HL-60 (cell line): ENCODE measurements at regions not wholly inside any gene's neighbourhood (a gene's known extent, or its start where the extent isn't known, plus 50 kb on each side); places are given as distances from the start of the nearest gene placed in this dataset.

ENCODE experiments used
- POLR2AphosphoS5 ChIP-seq: IDR thresholded peaks from 2 replicates; pipeline ENCODE4 v1.6.1; 2012; ENCODE audit warnings: low read depth
- TF ChIP-seq, protein P1 (sequence below): IDR thresholded peaks from one replicate; pipeline ENCODE4 v1.5.1; 2011; ENCODE audit warnings: low read length, control low read depth, inconsistent platforms; ENCODE audit not compliant: insufficient read depth
- TF ChIP-seq, protein P2 (sequence below): IDR thresholded peaks from 2 replicates; pipeline ENCODE4 v1.6.1; 2012; ENCODE audit warnings: low read depth; ENCODE audit not compliant: insufficient replicate concordance

DNA sequence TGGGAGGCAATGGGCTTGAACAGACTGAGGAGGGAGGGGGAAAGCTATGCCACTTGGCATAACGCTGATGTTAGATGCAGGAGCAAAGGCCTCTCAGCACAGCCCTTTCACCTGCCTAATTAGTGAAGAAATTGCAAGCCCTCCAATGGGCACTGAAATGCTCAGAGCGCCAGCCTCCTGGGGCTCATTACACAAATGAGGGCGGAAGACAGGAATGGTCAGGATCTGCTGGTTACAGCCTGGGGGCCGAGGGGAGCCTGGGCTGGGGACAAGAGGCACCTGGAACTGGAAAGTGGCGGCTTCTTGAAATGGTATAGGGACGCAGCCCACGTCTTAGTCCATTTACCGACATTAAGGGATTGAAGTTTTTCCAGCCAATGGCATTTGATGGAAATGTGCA, 50.2 kb upstream of the PLET1 start:
- TF ChIP-seq, protein P1, sequence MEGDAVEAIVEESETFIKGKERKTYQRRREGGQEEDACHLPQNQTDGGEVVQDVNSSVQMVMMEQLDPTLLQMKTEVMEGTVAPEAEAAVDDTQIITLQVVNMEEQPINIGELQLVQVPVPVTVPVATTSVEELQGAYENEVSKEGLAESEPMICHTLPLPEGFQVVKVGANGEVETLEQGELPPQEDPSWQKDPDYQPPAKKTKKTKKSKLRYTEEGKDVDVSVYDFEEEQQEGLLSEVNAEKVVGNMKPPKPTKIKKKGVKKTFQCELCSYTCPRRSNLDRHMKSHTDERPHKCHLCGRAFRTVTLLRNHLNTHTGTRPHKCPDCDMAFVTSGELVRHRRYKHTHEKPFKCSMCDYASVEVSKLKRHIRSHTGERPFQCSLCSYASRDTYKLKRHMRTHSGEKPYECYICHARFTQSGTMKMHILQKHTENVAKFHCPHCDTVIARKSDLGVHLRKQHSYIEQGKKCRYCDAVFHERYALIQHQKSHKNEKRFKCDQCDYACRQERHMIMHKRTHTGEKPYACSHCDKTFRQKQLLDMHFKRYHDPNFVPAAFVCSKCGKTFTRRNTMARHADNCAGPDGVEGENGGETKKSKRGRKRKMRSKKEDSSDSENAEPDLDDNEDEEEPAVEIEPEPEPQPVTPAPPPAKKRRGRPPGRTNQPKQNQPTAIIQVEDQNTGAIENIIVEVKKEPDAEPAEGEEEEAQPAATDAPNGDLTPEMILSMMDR, result no peak
- TF ChIP-seq POLR2AphosphoS5, result no peak
- TF ChIP-seq, protein P2, sequence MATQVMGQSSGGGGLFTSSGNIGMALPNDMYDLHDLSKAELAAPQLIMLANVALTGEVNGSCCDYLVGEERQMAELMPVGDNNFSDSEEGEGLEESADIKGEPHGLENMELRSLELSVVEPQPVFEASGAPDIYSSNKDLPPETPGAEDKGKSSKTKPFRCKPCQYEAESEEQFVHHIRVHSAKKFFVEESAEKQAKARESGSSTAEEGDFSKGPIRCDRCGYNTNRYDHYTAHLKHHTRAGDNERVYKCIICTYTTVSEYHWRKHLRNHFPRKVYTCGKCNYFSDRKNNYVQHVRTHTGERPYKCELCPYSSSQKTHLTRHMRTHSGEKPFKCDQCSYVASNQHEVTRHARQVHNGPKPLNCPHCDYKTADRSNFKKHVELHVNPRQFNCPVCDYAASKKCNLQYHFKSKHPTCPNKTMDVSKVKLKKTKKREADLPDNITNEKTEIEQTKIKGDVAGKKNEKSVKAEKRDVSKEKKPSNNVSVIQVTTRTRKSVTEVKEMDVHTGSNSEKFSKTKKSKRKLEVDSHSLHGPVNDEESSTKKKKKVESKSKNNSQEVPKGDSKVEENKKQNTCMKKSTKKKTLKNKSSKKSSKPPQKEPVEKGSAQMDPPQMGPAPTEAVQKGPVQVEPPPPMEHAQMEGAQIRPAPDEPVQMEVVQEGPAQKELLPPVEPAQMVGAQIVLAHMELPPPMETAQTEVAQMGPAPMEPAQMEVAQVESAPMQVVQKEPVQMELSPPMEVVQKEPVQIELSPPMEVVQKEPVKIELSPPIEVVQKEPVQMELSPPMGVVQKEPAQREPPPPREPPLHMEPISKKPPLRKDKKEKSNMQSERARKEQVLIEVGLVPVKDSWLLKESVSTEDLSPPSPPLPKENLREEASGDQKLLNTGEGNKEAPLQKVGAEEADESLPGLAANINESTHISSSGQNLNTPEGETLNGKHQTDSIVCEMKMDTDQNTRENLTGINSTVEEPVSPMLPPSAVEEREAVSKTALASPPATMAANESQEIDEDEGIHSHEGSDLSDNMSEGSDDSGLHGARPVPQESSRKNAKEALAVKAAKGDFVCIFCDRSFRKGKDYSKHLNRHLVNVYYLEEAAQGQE, result no peak
